Osteocyte (in vitro differentiated cells): ENCODE measurements at regions not wholly inside any gene's neighbourhood (a gene's known extent, or its start where the extent isn't known, plus 50 kb on each side); places are given as distances from the start of the nearest gene placed in this dataset.

ENCODE experiments used
- DNase-seq: peaks from one replicate; pipeline ENCODE4 v3.0.0; 2021; ENCODE audit warnings: mixed read lengths; ENCODE audit not compliant: unreplicated experiment; ENCODE audit errors: extremely low spot score
- H3K27ac Mint-ChIP-seq: one replicate; pipeline ENCODE4 v1.8.0; 2021; ENCODE audit warnings: mild to moderate bottlenecking, mixed read lengths; ENCODE audit not compliant: unreplicated experiment
- H3K27me3 Mint-ChIP-seq: one replicate; pipeline ENCODE4 v1.8.0; 2021; ENCODE audit warnings: mixed read lengths; ENCODE audit not compliant: unreplicated experiment
- H3K36me3 Mint-ChIP-seq: one replicate; pipeline ENCODE4 v1.8.0; 2021; ENCODE audit warnings: mixed read lengths; ENCODE audit not compliant: unreplicated experiment
- H3K4me1 Mint-ChIP-seq: one replicate; pipeline ENCODE4 v1.8.0; 2021; ENCODE audit warnings: mixed read lengths; ENCODE audit not compliant: unreplicated experiment
- H3K4me3 Mint-ChIP-seq: one replicate; pipeline ENCODE4 v1.8.0; 2021; ENCODE audit warnings: mild to moderate bottlenecking, moderate library complexity, mixed read lengths; ENCODE audit not compliant: unreplicated experiment
- H3K9me3 Mint-ChIP-seq: one replicate; pipeline ENCODE4 v1.8.0; 2021; ENCODE audit warnings: mixed read lengths; ENCODE audit not compliant: unreplicated experiment
- CTCF ChIP-seq: fragments of 200-600 bp; sonication (generic); IDR thresholded peaks from 2 replicates; pipeline ENCODE4 v1.5.0; 2021; ENCODE audit warnings: antibody characterized with exemption, mild to moderate bottlenecking, moderate library complexity

- no peaks in the 10 kb centered on the region for H3K4me1 Mint-ChIP-seq
- no peak for DNase-seq
- H3K4me3 Mint-ChIP-seq: no peak overlapping the region
- peaks cover 41% of the 10 kb centered on the region for H3K9me3 Mint-ChIP-seq
- H3K27ac Mint-ChIP-seq: no peak overlapping the region
- H3K36me3 Mint-ChIP-seq: no peaks in the 10 kb centered on the region
- H3K27me3 Mint-ChIP-seq: no peaks in the 10 kb centered on the region
- TF ChIP-seq CTCF: no peak
These were observed 312.4 kb downstream of the RSL24D1 start for GRCh38 chr15:54884312-54884711.

- H3K4me1 Mint-ChIP-seq: no peaks in the 10 kb centered on the region
- H3K4me3 Mint-ChIP-seq: no peak overlapping the region
- H3K27me3 Mint-ChIP-seq: no peaks in the 10 kb centered on the region
- no peaks in the 10 kb centered on the region for H3K36me3 Mint-ChIP-seq
- no peak overlapping the region for H3K27ac Mint-ChIP-seq
- no peak for DNase-seq
- peaks cover 35% of the 10 kb centered on the region for H3K9me3 Mint-ChIP-seq
- no peak for TF ChIP-seq CTCF
These were observed 336.8 kb downstream of the RSL24D1 start for GRCh38 chr15:54859982-54860381.

- no peaks in the 10 kb centered on the region for H3K27me3 Mint-ChIP-seq
- no peak overlapping the region for H3K4me3 Mint-ChIP-seq
- peaks cover 47% of the 10 kb centered on the region for H3K9me3 Mint-ChIP-seq
- DNase-seq: no peak
- TF ChIP-seq CTCF: no peak
- H3K27ac Mint-ChIP-seq: no peak overlapping the region
- no peaks in the 10 kb centered on the region for H3K4me1 Mint-ChIP-seq
- no peaks in the 10 kb centered on the region for H3K36me3 Mint-ChIP-seq
These were observed 342.1 kb downstream of the RSL24D1 start for GRCh38 chr15:54854667-54855066.

- H3K4me1 Mint-ChIP-seq: no peaks in the 10 kb centered on the region
- peaks cover 41% of the 10 kb centered on the region for H3K9me3 Mint-ChIP-seq
- no peaks in the 10 kb centered on the region for H3K36me3 Mint-ChIP-seq
- H3K27me3 Mint-ChIP-seq: no peaks in the 10 kb centered on the region
- H3K4me3 Mint-ChIP-seq: no peak overlapping the region
- no peak overlapping the region for H3K27ac Mint-ChIP-seq
- no peak for TF ChIP-seq CTCF
- DNase-seq: no peak
These were observed 346.6 kb downstream of the RSL24D1 start for GRCh38 chr15:54850101-54850500.

- DNase-seq: no peak
- Mint-ChIP-seq H3K9me3 (peaks cover 10% of the 10 kb centered on the region), H3K4me1 (no peaks in the 10 kb centered on the region), H3K36me3 (no peaks in the 10 kb centered on the region), H3K27me3 (no peaks in the 10 kb centered on the region), H3K4me3 (no peak overlapping the region), H3K27ac (no peak overlapping the region)
- TF ChIP-seq CTCF: no peak
These were observed 353.7 kb downstream of the RSL24D1 start for GRCh38 chr15:54843006-54843405.
